ENCODE measurements at regions not wholly inside any gene's neighbourhood (a gene's known extent, or its start where the extent isn't known, plus 50 kb on each side); places are given as distances from the start of the nearest gene placed in this dataset.

- no peaks in the 10 kb centered on the region for H3K36me3 ChIP-seq (ENCODE audit: low read depth)
- H3K79me2 ChIP-seq (ENCODE audit: insufficient read depth): no peaks in the 10 kb centered on the region
- in situ Hi-C loops (cut with MboI): no loop called here
- H3K27me3 ChIP-seq (replicated peaks; ENCODE audit: insufficient read depth): no peaks in the 10 kb centered on the region
- no peak overlapping the region for H3K27ac ChIP-seq
- H3K9me3 ChIP-seq (ENCODE audit: low read depth): no peaks in the 10 kb centered on the region
- 87 to 97% methylated on average over 3 of the region's 3 CpGs for WGBS, 2 experiments (ENCODE audit: low coverage in 1 of 2, low lambda C conversion rate in 2 of 2, missing lambda C conversion rate in 2 of 2)
- H4K20me1 ChIP-seq (ENCODE audit: insufficient read depth): no peaks in the 10 kb centered on the region
- no peak overlapping the region for H3K9ac ChIP-seq
- no peak for DNase-seq
- H3K9me2 ChIP-seq (ENCODE audit: insufficient read depth): no peaks in the 10 kb centered on the region
- no peak overlapping the region for H2AFZ ChIP-seq
- H3K4me1 ChIP-seq (ENCODE audit: insufficient read depth): peaks cover 23% of the 10 kb centered on the region
- no peak overlapping the region for H3K4me2 ChIP-seq (ENCODE audit: unreplicated experiment)
- no peak overlapping the region for H3K4me3 ChIP-seq
- peaks cover 15% of the 10 kb centered on the region for H3F3A ChIP-seq (ENCODE audit: insufficient read depth)
- TF ChIP-seq EZH2phosphoT487 (IDR thresholded peaks at IDR 0.05; ENCODE audit: insufficient read depth, low read depth): no peak
- no peak for TF ChIP-seq EZH2 (IDR thresholded peaks at IDR 0.05; ENCODE audit: insufficient read depth, poor library complexity, severe bottlenecking)
Measured at GRCh38 chr2:149653831-149654445, 66.4 kb upstream of the MMADHC start.

GRCh38 chr2:149652926-149653325 is 65.4 kb upstream of the MMADHC start:
- TF ChIP-seq EZH2phosphoT487 (IDR thresholded peaks at IDR 0.05; ENCODE audit: insufficient read depth, low read depth) (no peak), EZH2 (IDR thresholded peaks at IDR 0.05; ENCODE audit: insufficient read depth, poor library complexity, severe bottlenecking) (no peak)
- 7 to 12% methylated on average over 2 of the region's 2 CpGs for WGBS, 2 experiments (ENCODE audit: low coverage in 1 of 2, low lambda C conversion rate in 2 of 2, missing lambda C conversion rate in 2 of 2)
- H2AFZ ChIP-seq: no peak overlapping the region

GRCh38 chr2:149652526-149652925 is 65.0 kb upstream of the MMADHC start:
- no peaks in the 10 kb centered on the region for H4K20me1 ChIP-seq (ENCODE audit: insufficient read depth)
- H2AFZ ChIP-seq: no peak overlapping the region
- no peaks in the 10 kb centered on the region for H3K36me3 ChIP-seq (ENCODE audit: low read depth)
- WGBS, 2 experiments (ENCODE audit: low coverage in 1 of 2, low lambda C conversion rate in 2 of 2, missing lambda C conversion rate in 2 of 2): 71 to 77% methylated on average over 3 of the region's 3 CpGs
- no peak overlapping the region for H3K27ac ChIP-seq
- no peak overlapping the region for H3K9ac ChIP-seq
- in situ Hi-C loops (cut with MboI): no loop called here
- H3K27me3 ChIP-seq (replicated peaks; ENCODE audit: insufficient read depth): no peaks in the 10 kb centered on the region
- H3K79me2 ChIP-seq (ENCODE audit: insufficient read depth): no peaks in the 10 kb centered on the region
- H3K4me1 ChIP-seq (ENCODE audit: insufficient read depth): peaks cover 33% of the 10 kb centered on the region
- H3K9me2 ChIP-seq (ENCODE audit: insufficient read depth): no peaks in the 10 kb centered on the region
- TF ChIP-seq EZH2 (IDR thresholded peaks at IDR 0.05; ENCODE audit: insufficient read depth, poor library complexity, severe bottlenecking) (no peak), EZH2phosphoT487 (IDR thresholded peaks at IDR 0.05; ENCODE audit: insufficient read depth, low read depth) (no peak)
- no peak overlapping the region for H3K4me2 ChIP-seq (ENCODE audit: unreplicated experiment)
- peaks cover 27% of the 10 kb centered on the region for H3F3A ChIP-seq (ENCODE audit: insufficient read depth)
- H3K9me3 ChIP-seq (ENCODE audit: low read depth): no peaks in the 10 kb centered on the region
- DNase-seq: no peak
- no peak overlapping the region for H3K4me3 ChIP-seq

More at GRCh38 chr2:149652926-149653325, 65.4 kb upstream of the MMADHC start:
- no peaks in the 10 kb centered on the region for H3K27me3 ChIP-seq (replicated peaks; ENCODE audit: insufficient read depth)
- H3F3A ChIP-seq (ENCODE audit: insufficient read depth): peaks cover 23% of the 10 kb centered on the region
- no peak overlapping the region for H3K4me2 ChIP-seq (ENCODE audit: unreplicated experiment)
- H3K9me3 ChIP-seq (ENCODE audit: low read depth): no peaks in the 10 kb centered on the region
- DNase-seq: peak; percentile 64
- H3K4me1 ChIP-seq (ENCODE audit: insufficient read depth): peaks cover 30% of the 10 kb centered on the region
- in situ Hi-C loops (cut with MboI): no loop called here
- no peaks in the 10 kb centered on the region for H3K9me2 ChIP-seq (ENCODE audit: insufficient read depth)
- no peak overlapping the region for H3K4me3 ChIP-seq
- H3K27ac ChIP-seq: no peak overlapping the region
- no peaks in the 10 kb centered on the region for H3K79me2 ChIP-seq (ENCODE audit: insufficient read depth)
- no peaks in the 10 kb centered on the region for H4K20me1 ChIP-seq (ENCODE audit: insufficient read depth)
- H3K36me3 ChIP-seq (ENCODE audit: low read depth): no peaks in the 10 kb centered on the region
- no peak overlapping the region for H3K9ac ChIP-seq

GRCh38 chr2:149651229-149651628 is 63.7 kb upstream of the MMADHC start:
- TF ChIP-seq EZH2 (IDR thresholded peaks at IDR 0.05; ENCODE audit: insufficient read depth, poor library complexity, severe bottlenecking) (no peak), EZH2phosphoT487 (IDR thresholded peaks at IDR 0.05; ENCODE audit: insufficient read depth, low read depth) (no peak)
- Histone ChIP-seq H4K20me1 (ENCODE audit: insufficient read depth) (no peaks in the 10 kb centered on the region), H3K9me2 (ENCODE audit: insufficient read depth) (no peaks in the 10 kb centered on the region), H3K9me3 (ENCODE audit: low read depth) (no peaks in the 10 kb centered on the region), H3K9ac (no peak overlapping the region), H3K27ac (no peak overlapping the region), H3F3A (ENCODE audit: insufficient read depth) (peaks cover 34% of the 10 kb centered on the region), H2AFZ (no peak overlapping the region), H3K27me3 (replicated peaks; ENCODE audit: insufficient read depth) (no peaks in the 10 kb centered on the region), H3K79me2 (ENCODE audit: insufficient read depth) (no peaks in the 10 kb centered on the region), H3K4me2 (ENCODE audit: unreplicated experiment) (no peak overlapping the region), H3K36me3 (ENCODE audit: low read depth) (no peaks in the 10 kb centered on the region), H3K4me1 (ENCODE audit: insufficient read depth) (peaks cover 37% of the 10 kb centered on the region), H3K4me3 (no peak overlapping the region)
- WGBS, 2 experiments (ENCODE audit: low coverage in 1 of 2, low lambda C conversion rate in 2 of 2, missing lambda C conversion rate in 2 of 2): 77 to 78% methylated on average over 6 of the region's 6 CpGs
- in situ Hi-C loops (cut with MboI): no loop called here
- no peak for DNase-seq
